ENCODE measurements at regions not wholly inside any gene's neighbourhood (a gene's known extent, or its start where the extent isn't known, plus 50 kb on each side); places are given as distances from the start of the nearest gene placed in this dataset.

DNA sequence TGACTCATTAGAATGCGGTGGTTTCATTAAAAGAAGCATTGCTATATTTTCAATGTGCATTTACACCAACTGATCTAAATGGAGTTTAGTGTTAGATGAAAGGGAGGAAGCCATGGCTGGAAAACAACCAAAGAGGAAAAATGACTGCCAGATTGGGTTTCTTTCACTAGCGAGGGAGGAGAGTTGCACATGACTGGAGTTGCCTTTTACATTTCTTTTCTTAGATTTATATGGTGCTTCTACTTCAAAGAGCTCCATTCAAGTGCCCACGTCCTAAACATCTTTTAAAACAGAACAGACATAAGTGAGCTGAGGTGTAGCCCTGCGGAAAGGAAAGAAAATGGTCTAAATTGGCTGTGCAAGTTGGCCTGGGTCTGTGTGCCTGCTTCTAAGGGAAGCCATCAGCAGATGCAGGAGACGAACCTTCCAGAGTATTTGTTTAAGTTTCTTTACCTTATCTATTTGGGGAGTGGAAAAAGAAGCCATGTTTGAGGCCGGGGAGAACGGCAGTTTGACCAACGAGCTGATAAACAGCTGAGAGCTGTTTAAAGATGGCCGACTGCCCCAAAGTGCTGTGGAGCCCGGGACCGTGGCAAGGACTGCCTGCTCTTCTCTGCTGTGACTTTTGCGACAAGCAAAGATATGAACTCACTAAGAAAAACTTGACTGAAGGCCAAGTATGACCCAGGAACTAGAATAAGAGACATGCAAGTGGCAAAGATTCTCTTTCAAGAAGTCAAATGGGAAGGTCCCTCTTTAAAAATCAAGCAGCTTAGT lies 327.0 kb downstream of the ZNF516 start:
- Histone ChIP-seq H3K27ac (replicated peaks) (no peak overlapping the region), H3K27me3 (ENCODE audit: insufficient read depth, poor library complexity, severe bottlenecking) (peaks cover 10% of the 10 kb centered on the region), H3K4me3 (replicated peaks; ENCODE audit: insufficient read depth, low read length) (no peak overlapping the region)
- no peak for DNase-seq (ENCODE audit: low read depth in 1 of 2, low spot score in 1 of 2)
- TF ChIP-seq GABPA (IDR thresholded peaks at IDR 0.05; ENCODE audit: low read depth) (no peak), SPI1 (IDR thresholded peaks at IDR 0.05; ENCODE audit: borderline replicate concordance, low read depth) (no peak), POLR2AphosphoS5 (IDR thresholded peaks at IDR 0.05; ENCODE audit: low read depth) (no peak), REST (IDR thresholded peaks at IDR 0.05; ENCODE audit: insufficient replicate concordance, low read depth) (no peak)
- TF ChIP-seq, protein P1, sequence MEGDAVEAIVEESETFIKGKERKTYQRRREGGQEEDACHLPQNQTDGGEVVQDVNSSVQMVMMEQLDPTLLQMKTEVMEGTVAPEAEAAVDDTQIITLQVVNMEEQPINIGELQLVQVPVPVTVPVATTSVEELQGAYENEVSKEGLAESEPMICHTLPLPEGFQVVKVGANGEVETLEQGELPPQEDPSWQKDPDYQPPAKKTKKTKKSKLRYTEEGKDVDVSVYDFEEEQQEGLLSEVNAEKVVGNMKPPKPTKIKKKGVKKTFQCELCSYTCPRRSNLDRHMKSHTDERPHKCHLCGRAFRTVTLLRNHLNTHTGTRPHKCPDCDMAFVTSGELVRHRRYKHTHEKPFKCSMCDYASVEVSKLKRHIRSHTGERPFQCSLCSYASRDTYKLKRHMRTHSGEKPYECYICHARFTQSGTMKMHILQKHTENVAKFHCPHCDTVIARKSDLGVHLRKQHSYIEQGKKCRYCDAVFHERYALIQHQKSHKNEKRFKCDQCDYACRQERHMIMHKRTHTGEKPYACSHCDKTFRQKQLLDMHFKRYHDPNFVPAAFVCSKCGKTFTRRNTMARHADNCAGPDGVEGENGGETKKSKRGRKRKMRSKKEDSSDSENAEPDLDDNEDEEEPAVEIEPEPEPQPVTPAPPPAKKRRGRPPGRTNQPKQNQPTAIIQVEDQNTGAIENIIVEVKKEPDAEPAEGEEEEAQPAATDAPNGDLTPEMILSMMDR (IDR thresholded peaks at IDR 0.05; ENCODE audit: insufficient read depth, low read length): no peak

DNA sequence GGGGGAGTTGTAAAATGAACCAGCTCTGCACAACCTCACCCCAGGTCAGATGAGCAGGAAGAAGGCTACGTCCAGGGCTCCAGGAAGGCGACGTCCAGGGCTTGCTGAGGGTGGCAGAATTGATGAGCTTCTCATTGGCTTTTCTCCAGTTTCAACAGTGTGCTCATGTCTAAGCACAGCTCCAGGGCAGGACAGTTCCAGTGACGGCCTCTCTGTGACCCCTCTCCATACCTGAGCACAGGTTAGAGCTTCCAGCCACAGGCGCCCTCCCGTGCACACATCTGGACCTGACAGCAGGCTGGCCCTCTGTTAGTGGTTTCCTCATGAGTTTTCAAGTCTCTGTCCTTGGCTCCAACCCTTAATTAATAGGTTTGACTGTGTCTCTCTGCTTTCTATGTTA lies 327.6 kb downstream of the ZNF516 start:
- no peak for TF ChIP-seq POLR2AphosphoS5 (IDR thresholded peaks at IDR 0.05; ENCODE audit: low read depth)
- no peak for TF ChIP-seq GABPA (IDR thresholded peaks at IDR 0.05; ENCODE audit: low read depth)
- no peak for TF ChIP-seq SPI1 (IDR thresholded peaks at IDR 0.05; ENCODE audit: borderline replicate concordance, low read depth)
- TF ChIP-seq REST (IDR thresholded peaks at IDR 0.05; ENCODE audit: insufficient replicate concordance, low read depth): no peak
- TF ChIP-seq, protein P1 (IDR thresholded peaks at IDR 0.05; ENCODE audit: insufficient read depth, low read length): no peak
- DNase-seq (ENCODE audit: low read depth in 1 of 2, low spot score in 1 of 2): no peak
- no peak overlapping the region for H3K27ac ChIP-seq (replicated peaks)
- peaks cover 10% of the 10 kb centered on the region for H3K27me3 ChIP-seq (ENCODE audit: insufficient read depth, poor library complexity, severe bottlenecking)
- H3K4me3 ChIP-seq (replicated peaks; ENCODE audit: insufficient read depth, low read length): no peak overlapping the region

DNA sequence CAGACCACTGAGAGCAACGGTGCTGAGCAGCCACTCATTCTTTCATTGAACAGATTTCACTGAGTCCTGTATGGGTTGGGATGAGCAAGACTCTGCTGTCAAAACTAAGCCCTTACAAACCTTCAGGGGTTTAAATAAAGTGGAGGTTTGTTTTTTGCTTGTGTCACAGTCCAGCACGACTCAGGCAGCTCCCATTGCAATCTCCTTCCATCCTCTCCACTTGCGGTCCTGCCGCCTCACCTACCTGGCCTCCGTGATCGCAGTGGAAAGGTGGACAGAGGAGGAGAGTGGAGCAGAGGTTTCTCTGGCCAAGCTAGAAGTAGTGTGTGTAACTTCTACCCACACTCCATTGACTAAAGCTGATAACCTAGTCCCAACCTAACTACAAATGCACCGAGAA lies 332.2 kb downstream of the ZNF516 start:
- H3K27me3 ChIP-seq (ENCODE audit: insufficient read depth, poor library complexity, severe bottlenecking): peaks cover 2% of the 10 kb centered on the region
- DNase-seq (ENCODE audit: low read depth in 1 of 2, low spot score in 1 of 2): no peak
- TF ChIP-seq, protein P1 (IDR thresholded peaks at IDR 0.05; ENCODE audit: insufficient read depth, low read length): no peak
- TF ChIP-seq SPI1 (IDR thresholded peaks at IDR 0.05; ENCODE audit: borderline replicate concordance, low read depth) (no peak), REST (IDR thresholded peaks at IDR 0.05; ENCODE audit: insufficient replicate concordance, low read depth) (no peak), GABPA (IDR thresholded peaks at IDR 0.05; ENCODE audit: low read depth) (no peak), POLR2AphosphoS5 (IDR thresholded peaks at IDR 0.05; ENCODE audit: low read depth) (no peak)
- no peak overlapping the region for H3K27ac ChIP-seq (replicated peaks)
- no peak overlapping the region for H3K4me3 ChIP-seq (replicated peaks; ENCODE audit: insufficient read depth, low read length)

All from HL-60 (cell line).